ENCODE measurements at regions not wholly inside any gene's neighbourhood (a gene's known extent, or its start where the extent isn't known, plus 50 kb on each side); places are given as distances from the start of the nearest gene placed in this dataset.

DNA sequence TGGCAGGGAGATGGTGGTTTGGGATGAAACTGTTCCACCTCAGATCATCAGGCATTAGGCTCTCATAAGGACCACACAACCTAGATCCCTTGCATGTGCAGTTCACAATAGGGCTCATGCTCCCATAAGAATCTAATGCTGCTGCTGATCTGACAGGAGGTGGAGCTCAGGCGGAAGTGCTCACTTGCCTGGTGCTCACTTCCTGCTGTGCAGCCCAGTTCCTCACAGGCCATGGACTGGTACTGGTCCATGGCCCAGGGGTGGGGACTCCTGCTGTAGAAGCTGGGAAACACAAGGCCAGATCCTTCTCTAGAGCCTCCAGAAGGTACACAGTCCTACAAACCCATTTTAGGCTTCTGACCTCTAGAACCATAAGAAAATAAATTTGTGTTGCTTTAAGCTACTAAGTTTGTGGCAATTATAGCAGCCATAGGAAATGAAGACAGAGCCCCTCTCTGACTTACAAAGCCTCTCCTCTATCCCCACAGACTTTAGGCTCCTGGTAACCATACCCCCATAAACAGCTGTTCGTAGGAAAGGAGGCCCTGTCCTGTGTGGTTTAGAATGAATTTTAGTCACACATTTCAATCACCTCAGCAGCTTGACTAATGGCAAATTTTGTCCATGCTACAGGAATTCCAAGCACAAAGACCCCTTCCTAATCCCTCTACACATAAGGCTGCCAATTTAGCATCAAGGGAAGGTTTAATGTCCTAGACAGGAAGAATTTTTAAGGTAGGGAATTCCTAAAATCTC is 206.1 kb upstream of the PHYHIPL start:
- H3K36me3 ChIP-seq (ENCODE audit: control insufficient read depth in 1 of 2, insufficient read depth in 2 of 2, low read length in 1 of 2) = no peaks in the 10 kb centered on the region
- ATAC-seq (ENCODE audit: low FRiP score) = no peak
- intact Hi-C loops (cut with DNase I) = no loop called here
- H3K27ac ChIP-seq (ENCODE audit: low read depth in 1 of 2, low read length in 2 of 2) = no peak overlapping the region
- no peaks in the 10 kb centered on the region for H3K4me1 ChIP-seq (ENCODE audit: control insufficient read depth in 1 of 2, insufficient read depth in 2 of 2, low read length in 2 of 2)
- no peaks in the 10 kb centered on the region for H3K27me3 ChIP-seq (ENCODE audit: control insufficient read depth in 1 of 2, insufficient read depth in 2 of 2, low read length in 1 of 2)
- WGBS, 2 donors = 71 to 98% methylated on average over 2 of the region's 2 CpGs
- H3K4me3 ChIP-seq (ENCODE audit: low read length in 2 of 2) = no peak overlapping the region
- no peaks in the 10 kb centered on the region for H3K9me3 ChIP-seq (ENCODE audit: control insufficient read depth, low read length)
- DNase-seq = no peak

- ATAC-seq (ENCODE audit: low FRiP score) = no peak
- intact Hi-C loops (cut with DNase I) = no loop called here
- Histone ChIP-seq H3K36me3 (ENCODE audit: control insufficient read depth in 1 of 2, insufficient read depth in 2 of 2, low read length in 1 of 2) (no peaks in the 10 kb centered on the region), H3K4me1 (ENCODE audit: control insufficient read depth in 1 of 2, insufficient read depth in 2 of 2, low read length in 2 of 2) (no peaks in the 10 kb centered on the region), H3K27me3 (ENCODE audit: control insufficient read depth in 1 of 2, insufficient read depth in 2 of 2, low read length in 1 of 2) (no peaks in the 10 kb centered on the region), H3K9me3 (ENCODE audit: control insufficient read depth, low read length) (no peaks in the 10 kb centered on the region), H3K27ac (ENCODE audit: low read depth in 1 of 2, low read length in 2 of 2) (no peak overlapping the region), H3K4me3 (ENCODE audit: low read length in 2 of 2) (no peak overlapping the region)
- DNase-seq = no peak
Observed at GRCh38 chr10:58971211-58971610, 205.2 kb upstream of the PHYHIPL start.

GRCh38 chr10:58971796-58972491 is 204.5 kb upstream of the PHYHIPL start:
- Histone ChIP-seq H3K9me3 (ENCODE audit: control insufficient read depth, low read length) (no peaks in the 10 kb centered on the region), H3K27me3 (ENCODE audit: control insufficient read depth in 1 of 2, insufficient read depth in 2 of 2, low read length in 1 of 2) (no peaks in the 10 kb centered on the region), H3K4me1 (ENCODE audit: control insufficient read depth in 1 of 2, insufficient read depth in 2 of 2, low read length in 2 of 2) (no peaks in the 10 kb centered on the region), H3K36me3 (ENCODE audit: control insufficient read depth in 1 of 2, insufficient read depth in 2 of 2, low read length in 1 of 2) (no peaks in the 10 kb centered on the region), H3K27ac (ENCODE audit: low read depth in 1 of 2, low read length in 2 of 2) (no peak overlapping the region), H3K4me3 (ENCODE audit: low read length in 2 of 2) (no peak overlapping the region)
- DNase-seq (no peak), ATAC-seq (ENCODE audit: low FRiP score) (no peak)
- intact Hi-C loops (cut with DNase I) = no loop called here
- 92% methylated on average over 2 of the region's 2 CpGs for WGBS, 2 donors

DNA sequence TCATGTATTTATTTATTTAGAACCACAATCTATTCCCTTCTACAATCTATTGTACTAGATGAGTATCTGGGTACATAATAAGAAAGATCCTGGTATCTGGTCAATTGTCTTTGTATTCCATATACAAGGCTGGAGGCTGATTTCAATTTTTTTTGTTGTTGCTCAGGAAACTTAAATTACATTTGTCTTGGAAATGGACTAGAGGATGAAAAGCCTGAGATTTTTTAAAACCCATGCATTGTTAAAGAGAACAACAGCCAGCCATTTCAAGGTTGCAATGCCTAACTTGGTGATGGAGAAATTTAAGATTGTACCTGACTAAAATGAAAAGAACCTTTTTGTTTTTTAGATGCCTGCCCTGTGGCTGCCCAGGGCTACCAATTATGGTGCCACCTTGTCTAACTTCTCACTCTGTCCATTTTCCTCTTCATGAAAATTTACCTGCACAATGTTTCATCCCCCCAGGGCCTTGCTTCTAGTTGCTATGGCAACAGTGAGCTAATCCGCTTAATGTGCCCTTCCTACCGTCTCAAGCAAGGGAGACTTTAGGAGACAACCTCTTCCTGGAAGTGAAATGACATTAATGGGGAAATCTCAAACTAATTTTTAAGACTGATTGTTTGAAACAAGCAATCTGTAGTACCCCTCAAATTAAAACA is 203.7 kb upstream of the PHYHIPL start:
- Histone ChIP-seq H3K9me3 (ENCODE audit: control insufficient read depth, low read length) (no peaks in the 10 kb centered on the region), H3K27me3 (ENCODE audit: control insufficient read depth in 1 of 2, insufficient read depth in 2 of 2, low read length in 1 of 2) (no peaks in the 10 kb centered on the region), H3K36me3 (ENCODE audit: control insufficient read depth in 1 of 2, insufficient read depth in 2 of 2, low read length in 1 of 2) (no peaks in the 10 kb centered on the region), H3K4me1 (ENCODE audit: control insufficient read depth in 1 of 2, insufficient read depth in 2 of 2, low read length in 2 of 2) (no peaks in the 10 kb centered on the region), H3K27ac (ENCODE audit: low read depth in 1 of 2, low read length in 2 of 2) (no peak overlapping the region), H3K4me3 (ENCODE audit: low read length in 2 of 2) (no peak overlapping the region)
- 96 to 98% methylated on average over 2 of the region's 2 CpGs for WGBS, 2 donors
- intact Hi-C loops (cut with DNase I) = no loop called here
- ATAC-seq (ENCODE audit: low FRiP score) (no peak), DNase-seq (no peak)

- Histone ChIP-seq H3K36me3 (ENCODE audit: control insufficient read depth in 1 of 2, insufficient read depth in 2 of 2, low read length in 1 of 2) (no peaks in the 10 kb centered on the region), H3K27ac (ENCODE audit: low read depth in 1 of 2, low read length in 2 of 2) (no peak overlapping the region), H3K27me3 (ENCODE audit: control insufficient read depth in 1 of 2, insufficient read depth in 2 of 2, low read length in 1 of 2) (no peaks in the 10 kb centered on the region), H3K4me1 (ENCODE audit: control insufficient read depth in 1 of 2, insufficient read depth in 2 of 2, low read length in 2 of 2) (no peaks in the 10 kb centered on the region), H3K4me3 (ENCODE audit: low read length in 2 of 2) (no peak overlapping the region), H3K9me3 (ENCODE audit: control insufficient read depth, low read length) (no peaks in the 10 kb centered on the region)
- intact Hi-C loops (cut with DNase I) = no loop called here
- ATAC-seq (ENCODE audit: low FRiP score) (no peak), DNase-seq (no peak)
- WGBS, 2 donors = 81 to 91% methylated on average over 2 of the region's 2 CpGs
Observed at GRCh38 chr10:58973235-58973595, 203.2 kb upstream of the PHYHIPL start.

- Histone ChIP-seq H3K27ac (ENCODE audit: low read depth in 1 of 2, low read length in 2 of 2) (no peak overlapping the region), H3K4me3 (ENCODE audit: low read length in 2 of 2) (no peak overlapping the region), H3K4me1 (ENCODE audit: control insufficient read depth in 1 of 2, insufficient read depth in 2 of 2, low read length in 2 of 2) (no peaks in the 10 kb centered on the region), H3K9me3 (ENCODE audit: control insufficient read depth, low read length) (no peaks in the 10 kb centered on the region), H3K27me3 (ENCODE audit: control insufficient read depth in 1 of 2, insufficient read depth in 2 of 2, low read length in 1 of 2) (no peaks in the 10 kb centered on the region), H3K36me3 (ENCODE audit: control insufficient read depth in 1 of 2, insufficient read depth in 2 of 2, low read length in 1 of 2) (no peaks in the 10 kb centered on the region)
- ATAC-seq (ENCODE audit: low FRiP score) (no peak), DNase-seq (no peak)
- WGBS, 2 donors = 5 to 10% methylated on average over 1 of the region's 1 CpG
- intact Hi-C loops (cut with DNase I) = no loop called here
Observed at GRCh38 chr10:58976254-58976653, 200.2 kb upstream of the PHYHIPL start.

DNA sequence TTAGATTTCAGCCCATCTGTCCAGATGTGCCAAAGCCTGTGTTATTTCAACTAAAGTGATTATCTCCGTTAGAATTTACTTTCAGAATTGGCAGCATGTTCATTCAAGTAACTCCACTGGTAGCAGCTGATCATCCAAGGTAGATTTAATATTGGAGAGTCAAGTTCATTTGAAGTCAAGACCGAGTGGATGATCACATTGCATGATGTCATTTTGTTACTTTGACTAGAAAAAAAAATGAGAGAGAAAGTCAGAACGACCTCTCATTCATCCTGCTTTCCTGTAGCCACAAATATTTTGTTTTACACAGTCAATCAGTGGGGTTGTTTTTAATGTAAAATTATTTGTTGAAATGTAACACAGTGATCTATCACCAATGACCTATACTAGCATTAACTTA is 196.7 kb upstream of the PHYHIPL start:
- Histone ChIP-seq H3K4me1 (ENCODE audit: control insufficient read depth in 1 of 2, insufficient read depth in 2 of 2, low read length in 2 of 2) (peaks cover 0 to 3% of the 10 kb centered on the region in 2 donors), H3K27ac (ENCODE audit: low read depth in 1 of 2, low read length in 2 of 2) (no peak overlapping the region), H3K4me3 (ENCODE audit: low read length in 2 of 2) (no peak overlapping the region), H3K36me3 (ENCODE audit: control insufficient read depth in 1 of 2, insufficient read depth in 2 of 2, low read length in 1 of 2) (no peaks in the 10 kb centered on the region), H3K9me3 (ENCODE audit: control insufficient read depth, low read length) (no peaks in the 10 kb centered on the region), H3K27me3 (ENCODE audit: control insufficient read depth in 1 of 2, insufficient read depth in 2 of 2, low read length in 1 of 2) (no peaks in the 10 kb centered on the region)
- intact Hi-C loops (cut with DNase I) = no loop called here
- ATAC-seq (ENCODE audit: low FRiP score) = no peak
- WGBS, 2 donors = 66 to 73% methylated on average over 3 of the region's 3 CpGs
- no peak for DNase-seq

GRCh38 chr10:58980826-58981415 is 195.5 kb upstream of the PHYHIPL start:
- Histone ChIP-seq H3K36me3 (ENCODE audit: control insufficient read depth in 1 of 2, insufficient read depth in 2 of 2, low read length in 1 of 2) (no peaks in the 10 kb centered on the region), H3K27me3 (ENCODE audit: control insufficient read depth in 1 of 2, insufficient read depth in 2 of 2, low read length in 1 of 2) (no peaks in the 10 kb centered on the region), H3K4me3 (ENCODE audit: low read length in 2 of 2) (no peak overlapping the region), H3K9me3 (ENCODE audit: control insufficient read depth, low read length) (no peaks in the 10 kb centered on the region), H3K4me1 (ENCODE audit: control insufficient read depth in 1 of 2, insufficient read depth in 2 of 2, low read length in 2 of 2) (peaks cover 0 to 3% of the 10 kb centered on the region in 2 donors), H3K27ac (ENCODE audit: low read depth in 1 of 2, low read length in 2 of 2) (no peak overlapping the region)
- ATAC-seq (ENCODE audit: low FRiP score) (no peak), DNase-seq (no peak)
- intact Hi-C loops (cut with DNase I) = no loop called here
- 95% methylated on average over 6 of the region's 6 CpGs for WGBS, 2 donors

Data from aorta (tissue), 5 donors.